SK-N-SH (cell line): ENCODE measurements at regions not wholly inside any gene's neighbourhood (a gene's known extent, or its start where the extent isn't known, plus 50 kb on each side); places are given as distances from the start of the nearest gene placed in this dataset.

Source experiments
- CTCF ChIA-PET: fragments of 300-600, 350-600 bp; formaldehyde crosslinking; extraction: SDS; loops from one replicate; lab custom pipeline; 2021; lab: Yijun Ruan, JAX
- POLR2A ChIA-PET: fragments of 350-600 bp; sonication (Branson Sonifier 250); formaldehyde crosslinking; extraction: SDS; loops from one replicate; lab custom pipeline; 2020; ENCODE audit warnings: antibody characterized with exemption, inconsistent platforms; lab: Yijun Ruan, JAX
- DNase-seq: peaks from one replicate; pipeline ENCODE4 v3.0.0; 2012
- H2AFZ ChIP-seq: fragments of 200-600 bp; sonication (generic); 2 replicates; pipeline ENCODE4 v1.8.1; 2016; ENCODE audit warnings: antibody characterized with exemption, mild to moderate bottlenecking, low read depth
- H3F3A ChIP-seq: fragments of 200-600 bp; sonication (generic); replicated peaks from 2 replicates; pipeline ENCODE3; 2016; ENCODE audit warnings: antibody characterized with exemption, mild to moderate bottlenecking; ENCODE audit not compliant: insufficient read depth
- H3K27ac ChIP-seq, 2 experiments: fragments of 200-500 bp in 1 of 2; fragments of 200-600 bp in 1 of 2; sonication (Bioruptor generic) in 1 of 2; sonication (generic), shearing (Covaris generic) in 1 of 2; 2 replicates each; pipeline versions ENCODE4 v1.5.1 to v1.6.1; 2014 to 2016; ENCODE audit warnings: low read depth in 2 of 2, inconsistent platforms in 1 of 2, low read length in 1 of 2, mild to moderate bottlenecking in 1 of 2, mixed read lengths in 1 of 2
- H3K27me3 ChIP-seq: fragments of 200-600 bp; sonication (generic), shearing (Covaris generic); 2 replicates; pipeline ENCODE4 v1.6.1; 2016; ENCODE audit warnings: mixed run types; ENCODE audit not compliant: insufficient read depth
- H3K36me3 ChIP-seq, 2 experiments: fragments of 200-500 bp in 1 of 2; fragments of 200-600 bp in 1 of 2; sonication (Bioruptor generic) in 1 of 2; sonication (generic) in 1 of 2; replicated peaks in 1 of 2; 2 replicates each; pipeline versions ENCODE3 to v1.5.1; 2014 to 2016; ENCODE audit warnings: low read length in 1 of 2, mild to moderate bottlenecking in 1 of 2; ENCODE audit not compliant: insufficient read depth in 2 of 2, control insufficient read depth in 1 of 2
- H3K4me1 ChIP-seq, 2 experiments: fragments of 200-500 bp in 1 of 2; fragments of 200-600 bp in 1 of 2; sonication (Bioruptor generic) in 1 of 2; sonication (generic), shearing (Covaris generic) in 1 of 2; 2 replicates each; pipeline versions ENCODE4 v1.5.1 to v1.6.1; 2014 to 2016; ENCODE audit warnings: low read depth in 1 of 2, low read length in 1 of 2, mixed run types in 1 of 2; ENCODE audit not compliant: insufficient read depth in 2 of 2, control insufficient read depth in 1 of 2
- H3K4me2 ChIP-seq: fragments of 200-600 bp; sonication (generic), shearing (Covaris generic); 2 replicates; pipeline ENCODE4 v1.6.1; 2017; ENCODE audit warnings: mixed run types
- H3K4me3 ChIP-seq, 2 experiments: fragments of 200-500 bp in 1 of 2; fragments of 200-600 bp in 1 of 2; sonication (Bioruptor generic) in 1 of 2; sonication (generic), shearing (Covaris generic) in 1 of 2; 2 replicates each; pipeline versions ENCODE4 v1.5.1 to v1.8.1; 2014 to 2016; ENCODE audit warnings: low read depth in 2 of 2, inconsistent platforms in 1 of 2, low read length in 1 of 2, mild to moderate bottlenecking in 1 of 2, mixed read lengths in 1 of 2, moderate library complexity in 1 of 2
- H3K79me2 ChIP-seq: fragments of 200-600 bp; sonication (generic); 2 replicates; pipeline ENCODE4 v1.8.1; 2017; ENCODE audit warnings: mild to moderate bottlenecking; ENCODE audit not compliant: insufficient read depth
- H3K9ac ChIP-seq: fragments of 200-600 bp; sonication (generic); 2 replicates; pipeline ENCODE4 v1.6.1; 2017; ENCODE audit warnings: mixed run types
- H3K9me2 ChIP-seq: fragments of 200-600 bp; sonication (generic); 2 replicates; pipeline ENCODE4 v1.6.1; 2017; ENCODE audit warnings: mixed run types
- H3K9me3 ChIP-seq: fragments of 200-600 bp; sonication (generic); 2 replicates; pipeline ENCODE4 v1.6.1; 2017; ENCODE audit warnings: mixed run types, mild to moderate bottlenecking, moderate library complexity
- H4K20me1 ChIP-seq: fragments of 200-600 bp; sonication (generic); 2 replicates; pipeline ENCODE4 v1.6.1; 2017; ENCODE audit warnings: mild to moderate bottlenecking, mixed run types; ENCODE audit not compliant: insufficient read depth
- EP300 ChIP-seq, 2 experiments: IDR thresholded peaks; 2 replicates each; pipeline versions ENCODE4 v1.4.0 to v1.6.1; 2012; ENCODE audit warnings: borderline replicate concordance in 1 of 2, low read depth in 1 of 2, low read length in 1 of 2
- FOSL2 ChIP-seq: IDR thresholded peaks from 2 replicates; pipeline ENCODE4 v1.4.0; 2012; ENCODE audit warnings: low read depth, mild to moderate bottlenecking, moderate library complexity, borderline replicate concordance
- FOXM1 ChIP-seq: IDR thresholded peaks from 2 replicates; pipeline ENCODE4 v1.4.0; 2012; ENCODE audit warnings: low read depth, mild to moderate bottlenecking
- JUND ChIP-seq: IDR thresholded peaks from 2 replicates; pipeline ENCODE4 v1.4.0; 2012
- MEF2A ChIP-seq: IDR thresholded peaks from 2 replicates; pipeline ENCODE4 v1.4.0; 2012; ENCODE audit warnings: low read depth, borderline replicate concordance
- NFIC ChIP-seq: IDR thresholded peaks from 2 replicates; pipeline ENCODE4 v1.4.0; 2012; ENCODE audit warnings: borderline replicate concordance
- NRF1 ChIP-seq: IDR thresholded peaks from 2 replicates; pipeline ENCODE4 v1.6.1; 2012; ENCODE audit warnings: low read depth, mild to moderate bottlenecking, low read length
- RCOR1 ChIP-seq: fragments of 150-350 bp; IDR thresholded peaks from 2 replicates; pipeline ENCODE4 v1.6.1; 2017; ENCODE audit warnings: antibody characterized with exemption, low read length
- RFX5 ChIP-seq: IDR thresholded peaks from 2 replicates; pipeline ENCODE4 v1.6.1; 2012; ENCODE audit warnings: mild to moderate bottlenecking, improper control_type of control experiment, low read length
- SIN3A ChIP-seq: IDR thresholded peaks from 2 replicates; pipeline ENCODE4 v1.6.1; 2012; ENCODE audit warnings: low read depth, mild to moderate bottlenecking, low read length, moderate library complexity, borderline replicate concordance
- TAF1 ChIP-seq: IDR thresholded peaks from 2 replicates; pipeline ENCODE4 v1.6.1; 2012; ENCODE audit warnings: low read depth, mild to moderate bottlenecking, low read length, moderate library complexity, borderline replicate concordance
- TCF12 ChIP-seq: IDR thresholded peaks from 2 replicates; pipeline ENCODE4 v1.4.0; 2012
- TEAD4 ChIP-seq: IDR thresholded peaks from 2 replicates; pipeline ENCODE4 v1.4.0; 2012; ENCODE audit warnings: mild to moderate bottlenecking, borderline replicate concordance; ENCODE audit not compliant: insufficient read depth
- WGBS: methylation state at CpG from one replicate; pipeline ENCODE4 v1.1.6; 2017; ENCODE audit warnings: low lambda C conversion rate; 5-methylcytosine and 5-hydroxymethylcytosine counted together
- TF ChIP-seq, protein P1 (sequence below): IDR thresholded peaks from 2 replicates; pipeline ENCODE4; 2012

DNA sequence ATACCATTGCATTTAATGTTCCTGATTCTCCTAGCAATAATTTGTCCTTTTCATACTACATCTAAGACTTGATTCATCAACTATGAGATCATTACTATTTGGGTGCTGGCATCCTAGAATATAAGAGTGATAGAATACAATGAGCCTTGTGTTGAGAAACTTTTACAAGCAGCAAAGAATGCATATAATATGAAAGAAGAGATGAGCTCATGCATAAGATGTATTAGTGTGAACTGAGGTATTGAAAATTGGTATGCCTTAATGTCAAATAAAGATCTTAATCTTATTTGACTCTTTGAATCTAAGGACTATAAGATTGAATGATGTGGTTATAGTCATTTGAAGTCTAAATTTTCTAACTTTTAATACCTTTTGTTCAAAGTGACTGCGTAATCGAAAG lies 220.0 kb upstream of the ARHGEF26 start:
- Histone ChIP-seq H3K79me2 (no peaks in the 10 kb centered on the region), H3K4me3 (no peak overlapping the region), H4K20me1 (no peaks in the 10 kb centered on the region), H3K9me3 (no peaks in the 10 kb centered on the region), H3K27me3 (no peaks in the 10 kb centered on the region), H3K36me3 (no peaks in the 10 kb centered on the region), H3K9ac (no peak overlapping the region), H3F3A (peaks cover 4% of the 10 kb centered on the region), H3K27ac (peak overlapping the region in 1 of 2 experiments; percentile 65; a peak in 2 of 4 replicates), H3K9me2 (no peaks in the 10 kb centered on the region), H3K4me2 (peak overlapping the region; percentile 6; the same call in 1 of the 2 replicates), H2AFZ (no peak overlapping the region), H3K4me1 (no peaks in the 10 kb centered on the region; a peak in 1 of 4 replicates)
- 72% methylated on average over 2 of the region's 2 CpGs for WGBS
- ChIA-PET CTCF (no interaction called here), POLR2A (no interaction called here)
- DNase-seq: no peak
- peak in 1 of 2 experiments; percentile 30; a peak in 1 of 4 replicates for TF ChIP-seq EP300 (IDR thresholded peaks at IDR 0.05; ENCODE audit: borderline replicate concordance in 1 of 2, low read depth in 1 of 2, low read length in 1 of 2)
- TF ChIP-seq JUND: peak; percentile 40; the same call in 1 of the 2 replicates
- peak; percentile 6; the same call in 1 of the 2 replicates for TF ChIP-seq FOSL2
- TF ChIP-seq, protein P1, sequence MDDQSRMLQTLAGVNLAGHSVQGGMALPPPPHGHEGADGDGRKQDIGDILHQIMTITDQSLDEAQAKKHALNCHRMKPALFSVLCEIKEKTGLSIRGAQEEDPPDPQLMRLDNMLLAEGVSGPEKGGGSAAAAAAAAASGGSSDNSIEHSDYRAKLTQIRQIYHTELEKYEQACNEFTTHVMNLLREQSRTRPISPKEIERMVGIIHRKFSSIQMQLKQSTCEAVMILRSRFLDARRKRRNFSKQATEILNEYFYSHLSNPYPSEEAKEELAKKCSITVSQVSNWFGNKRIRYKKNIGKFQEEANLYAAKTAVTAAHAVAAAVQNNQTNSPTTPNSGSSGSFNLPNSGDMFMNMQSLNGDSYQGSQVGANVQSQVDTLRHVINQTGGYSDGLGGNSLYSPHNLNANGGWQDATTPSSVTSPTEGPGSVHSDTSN: peak; percentile 38; the same call in 1 of the 2 replicates
- TF ChIP-seq SIN3A: no peak
- 0 out of 2 replicates have a peak, but pooled peaks have one; percentile 19 for TF ChIP-seq MEF2A
- 0 out of 2 replicates have a peak, but pooled peaks have one; percentile 15 for TF ChIP-seq TCF12
- TF ChIP-seq NRF1: no peak

- ChIA-PET CTCF (no interaction called here), POLR2A (no interaction called here)
- no peaks in the 10 kb centered on the region for H3K27me3 ChIP-seq
- H3K4me2 ChIP-seq: 0 out of 2 replicates have a peak overlapping the region, but pooled peaks have one; percentile 6
- no peaks in the 10 kb centered on the region for H3K79me2 ChIP-seq
- H3K36me3 ChIP-seq: no peaks in the 10 kb centered on the region
- no peaks in the 10 kb centered on the region for H4K20me1 ChIP-seq
- no peak for DNase-seq
- H3K4me3 ChIP-seq: no peak overlapping the region
- 37% methylated on average over 3 of the region's 3 CpGs for WGBS
- no peaks in the 10 kb centered on the region; a peak in 1 of 4 replicates for H3K4me1 ChIP-seq
- no peaks in the 10 kb centered on the region for H3K9me3 ChIP-seq
- no peaks in the 10 kb centered on the region for H3K9me2 ChIP-seq
- no peak overlapping the region for H3K9ac ChIP-seq
- TF ChIP-seq FOSL2 (peak; percentile 28; the same call in 1 of the 2 replicates), TAF1 (no peak), TCF12 (peak; percentile 20; the same call in 1 of the 2 replicates), MEF2A (no peak), RFX5 (no peak), NFIC (no peak), RCOR1 (no peak), FOXM1 (no peak), TEAD4 (0 out of 2 replicates have a peak, but pooled peaks have one; percentile 22)
- peak overlapping the region in 1 of 2 experiments; percentile 65; a peak in 2 of 4 replicates for H3K27ac ChIP-seq
- H2AFZ ChIP-seq: no peak overlapping the region
- peaks cover 4% of the 10 kb centered on the region for H3F3A ChIP-seq
These were observed 219.2 kb upstream of the ARHGEF26 start for GRCh38 chr3:153901991-153902390.
